Nephron progenitor cell (in vitro differentiated cells): ENCODE measurements at regions not wholly inside any gene's neighbourhood (a gene's known extent, or its start where the extent isn't known, plus 50 kb on each side); places are given as distances from the start of the nearest gene placed in this dataset.
"Not testable (repeated sequence)": the region's sequence is repeated elsewhere in the genome, so short reads cannot be mapped to it uniquely, and the experiment has no call there.

Experiments used
- DNase-seq: peaks from one replicate; pipeline ENCODE4 v3.0.0; 2021
- H3K27ac Mint-ChIP-seq: 2 replicates; pipeline ENCODE4 v1.8.0; 2021; ENCODE audit warnings: mild to moderate bottlenecking, moderate library complexity, mixed read lengths
- H3K27me3 Mint-ChIP-seq: 2 replicates; pipeline ENCODE4 v1.8.0; 2021; ENCODE audit warnings: mild to moderate bottlenecking, low read depth, mixed read lengths; ENCODE audit not compliant: poor library complexity
- H3K36me3 Mint-ChIP-seq: 2 replicates; pipeline ENCODE4 v1.8.0; 2021; ENCODE audit warnings: low read depth, mixed read lengths
- H3K4me1 Mint-ChIP-seq: 2 replicates; pipeline ENCODE4 v1.8.0; 2021; ENCODE audit warnings: mixed read lengths
- H3K4me3 Mint-ChIP-seq: 2 replicates; pipeline ENCODE4 v1.8.0; 2021; ENCODE audit warnings: mild to moderate bottlenecking, moderate library complexity, mixed read lengths
- H3K9me3 Mint-ChIP-seq: 2 replicates; pipeline ENCODE4 v1.8.0; 2021; ENCODE audit warnings: mild to moderate bottlenecking, moderate library complexity, mixed read lengths
- CTCF ChIP-seq: fragments of 200-600 bp; sonication (generic); IDR thresholded peaks from 2 replicates; pipeline ENCODE4 v1.5.0; 2021; ENCODE audit warnings: antibody characterized with exemption

- Mint-ChIP-seq H3K4me1 (no peaks in the 10 kb centered on the region), H3K27me3 (no peaks in the 10 kb centered on the region), H3K27ac (no peak overlapping the region), H3K36me3 (no peaks in the 10 kb centered on the region), H3K9me3 (no peaks in the 10 kb centered on the region), H3K4me3 (no peak overlapping the region)
- no peak for TF ChIP-seq CTCF
- DNase-seq, result no peak
Measured at GRCh38 chr5:18270635-18271338, 636.5 kb downstream of the TAF11L14 start.

GRCh38 chr5:18276939-18277338 lies 642.7 kb downstream of the TAF11L14 start:
- DNase-seq, result no peak
- Mint-ChIP-seq H3K4me1 (no peaks in the 10 kb centered on the region), H3K36me3 (no peaks in the 10 kb centered on the region), H3K27ac (no peak overlapping the region), H3K4me3 (no peak overlapping the region), H3K9me3 (no peaks in the 10 kb centered on the region), H3K27me3 (no peaks in the 10 kb centered on the region)
- TF ChIP-seq CTCF, result no peak

- Mint-ChIP-seq H3K4me3 (no peak overlapping the region), H3K36me3 (no peaks in the 10 kb centered on the region), H3K9me3 (peaks cover 4% of the 10 kb centered on the region), H3K27ac (no peak overlapping the region), H3K27me3 (peaks cover 6% of the 10 kb centered on the region), H3K4me1 (no peaks in the 10 kb centered on the region)
- no peak for DNase-seq
- TF ChIP-seq CTCF, result peak; percentile 48
Measured at GRCh38 chr5:18281947-18282581, 647.8 kb downstream of the TAF11L14 start.

GRCh38 chr5:18285257-18285656 lies 651.0 kb downstream of the TAF11L14 start:
- DNase-seq, result no peak
- no peaks in the 10 kb centered on the region for H3K36me3 Mint-ChIP-seq
- no peak overlapping the region for H3K4me3 Mint-ChIP-seq
- no peak for TF ChIP-seq CTCF
- H3K27me3 Mint-ChIP-seq, result peaks cover 6% of the 10 kb centered on the region
- no peak overlapping the region for H3K27ac Mint-ChIP-seq
- H3K4me1 Mint-ChIP-seq, result no peaks in the 10 kb centered on the region
- H3K9me3 Mint-ChIP-seq, result peaks cover 4% of the 10 kb centered on the region

GRCh38 chr5:18292146-18292545 lies 657.9 kb downstream of the TAF11L14 start:
- Mint-ChIP-seq H3K4me3 (no peak overlapping the region), H3K9me3 (no peaks in the 10 kb centered on the region), H3K36me3 (no peaks in the 10 kb centered on the region), H3K27ac (no peak overlapping the region), H3K4me1 (no peaks in the 10 kb centered on the region), H3K27me3 (peaks cover 3% of the 10 kb centered on the region)
- DNase-seq, result no peak
- TF ChIP-seq CTCF, result no peak

GRCh38 chr5:18295696-18296095 lies 661.4 kb downstream of the TAF11L14 start:
- H3K36me3 Mint-ChIP-seq, H3K4me3 Mint-ChIP-seq, H3K9me3 Mint-ChIP-seq, H3K27ac Mint-ChIP-seq, H3K27me3 Mint-ChIP-seq, H3K4me1 Mint-ChIP-seq, DNase-seq: not testable (repeated sequence)
